ENCODE measurements at regions not wholly inside any gene's neighbourhood (a gene's known extent, or its start where the extent isn't known, plus 50 kb on each side); places are given as distances from the start of the nearest gene placed in this dataset.

DNA sequence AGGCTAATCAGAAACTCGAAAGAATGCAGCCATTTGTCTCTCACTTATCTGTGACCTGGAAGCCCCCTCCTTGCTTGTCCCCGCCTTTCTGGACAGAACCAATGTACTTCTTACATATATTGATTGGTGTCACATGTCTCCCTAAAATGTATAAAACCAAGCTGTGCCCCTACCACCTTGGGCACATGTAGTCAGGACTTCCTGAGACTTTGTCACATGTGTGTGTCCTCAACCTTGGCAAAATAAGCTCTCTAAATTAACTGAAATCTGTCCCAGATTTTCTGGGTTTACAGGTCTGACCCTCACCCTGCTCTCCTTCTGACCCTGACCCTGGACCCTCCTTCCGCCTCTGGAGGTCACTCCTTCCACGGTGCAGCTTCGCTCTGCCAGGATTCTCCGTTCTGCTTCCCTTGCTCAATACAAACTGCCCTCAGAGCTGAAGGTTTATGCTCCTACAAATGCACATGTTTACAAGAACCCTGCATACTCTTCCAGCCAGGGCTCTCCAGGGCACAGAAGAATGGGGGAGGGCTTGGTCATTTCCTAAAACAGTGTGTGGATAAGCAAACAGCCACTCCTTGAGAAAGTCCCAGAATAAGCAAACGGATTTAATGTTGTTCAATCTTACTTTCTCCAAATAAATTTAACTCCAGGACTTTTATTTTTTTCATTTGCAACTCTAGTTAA lies 160.5 kb downstream of the ACTL8 start:
- Histone ChIP-seq H3K9me2 (no peaks in the 10 kb centered on the region), H3K27ac (ENCODE audit: low read depth in 2 of 2, low read length in 1 of 2) (no peak overlapping the region), H3F3A (replicated peaks; ENCODE audit: insufficient read depth) (no peaks in the 10 kb centered on the region), H3K9ac (no peak overlapping the region), H3K79me2 (ENCODE audit: insufficient read depth) (no peaks in the 10 kb centered on the region), H3K4me2 (no peak overlapping the region), H3K4me1 (ENCODE audit: control insufficient read depth in 1 of 2, insufficient read depth in 2 of 2, low read depth in 1 of 2, low read length in 1 of 2) (no peaks in the 10 kb centered on the region; a peak in 1 of 4 replicates), H3K4me3 (ENCODE audit: low read depth in 2 of 2, low read length in 1 of 2) (no peak overlapping the region), H3K27me3 (ENCODE audit: insufficient read depth) (no peaks in the 10 kb centered on the region), H2AFZ (ENCODE audit: low read depth) (no peak overlapping the region), H3K36me3 (replicated peaks in 1 of 2; ENCODE audit: control insufficient read depth in 1 of 2, insufficient read depth in 2 of 2, low read length in 1 of 2) (no peaks in the 10 kb centered on the region), H4K20me1 (ENCODE audit: insufficient read depth) (no peaks in the 10 kb centered on the region), H3K9me3 (no peaks in the 10 kb centered on the region)
- no peak for TF ChIP-seq EZH2phosphoT487 (IDR thresholded peaks at IDR 0.05; ENCODE audit: borderline replicate concordance, low read depth)
- TF ChIP-seq FOXJ3 (CRISPR knock-in tag; IDR thresholded peaks at IDR 0.05) = no peak
- TF ChIP-seq, protein P1, sequence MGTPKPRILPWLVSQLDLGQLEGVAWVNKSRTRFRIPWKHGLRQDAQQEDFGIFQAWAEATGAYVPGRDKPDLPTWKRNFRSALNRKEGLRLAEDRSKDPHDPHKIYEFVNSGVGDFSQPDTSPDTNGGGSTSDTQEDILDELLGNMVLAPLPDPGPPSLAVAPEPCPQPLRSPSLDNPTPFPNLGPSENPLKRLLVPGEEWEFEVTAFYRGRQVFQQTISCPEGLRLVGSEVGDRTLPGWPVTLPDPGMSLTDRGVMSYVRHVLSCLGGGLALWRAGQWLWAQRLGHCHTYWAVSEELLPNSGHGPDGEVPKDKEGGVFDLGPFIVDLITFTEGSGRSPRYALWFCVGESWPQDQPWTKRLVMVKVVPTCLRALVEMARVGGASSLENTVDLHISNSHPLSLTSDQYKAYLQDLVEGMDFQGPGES (IDR thresholded peaks at IDR 0.05; ENCODE audit: low read depth, low read length) = no peak
- TF ChIP-seq, protein P2, sequence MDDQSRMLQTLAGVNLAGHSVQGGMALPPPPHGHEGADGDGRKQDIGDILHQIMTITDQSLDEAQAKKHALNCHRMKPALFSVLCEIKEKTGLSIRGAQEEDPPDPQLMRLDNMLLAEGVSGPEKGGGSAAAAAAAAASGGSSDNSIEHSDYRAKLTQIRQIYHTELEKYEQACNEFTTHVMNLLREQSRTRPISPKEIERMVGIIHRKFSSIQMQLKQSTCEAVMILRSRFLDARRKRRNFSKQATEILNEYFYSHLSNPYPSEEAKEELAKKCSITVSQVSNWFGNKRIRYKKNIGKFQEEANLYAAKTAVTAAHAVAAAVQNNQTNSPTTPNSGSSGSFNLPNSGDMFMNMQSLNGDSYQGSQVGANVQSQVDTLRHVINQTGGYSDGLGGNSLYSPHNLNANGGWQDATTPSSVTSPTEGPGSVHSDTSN (IDR thresholded peaks at IDR 0.05) = no peak
- TF ChIP-seq FOXM1 (IDR thresholded peaks at IDR 0.05; ENCODE audit: low read depth) = no peak
- no peak for TF ChIP-seq TEAD4 (IDR thresholded peaks at IDR 0.05; ENCODE audit: borderline replicate concordance, insufficient read depth)
- TF ChIP-seq NRF1 (IDR thresholded peaks at IDR 0.05; ENCODE audit: low read depth, low read length) = no peak
- no peak for TF ChIP-seq YY1 (IDR thresholded peaks at IDR 0.05; ENCODE audit: low read depth)
- no peak for TF ChIP-seq ELF1 (IDR thresholded peaks at IDR 0.05)
- no peak for TF ChIP-seq MXI1 (IDR thresholded peaks at IDR 0.05; ENCODE audit: low read depth, low read length)
- no peak for TF ChIP-seq RFX5 (IDR thresholded peaks at IDR 0.05; ENCODE audit: low read length)
- TF ChIP-seq, protein P3, sequence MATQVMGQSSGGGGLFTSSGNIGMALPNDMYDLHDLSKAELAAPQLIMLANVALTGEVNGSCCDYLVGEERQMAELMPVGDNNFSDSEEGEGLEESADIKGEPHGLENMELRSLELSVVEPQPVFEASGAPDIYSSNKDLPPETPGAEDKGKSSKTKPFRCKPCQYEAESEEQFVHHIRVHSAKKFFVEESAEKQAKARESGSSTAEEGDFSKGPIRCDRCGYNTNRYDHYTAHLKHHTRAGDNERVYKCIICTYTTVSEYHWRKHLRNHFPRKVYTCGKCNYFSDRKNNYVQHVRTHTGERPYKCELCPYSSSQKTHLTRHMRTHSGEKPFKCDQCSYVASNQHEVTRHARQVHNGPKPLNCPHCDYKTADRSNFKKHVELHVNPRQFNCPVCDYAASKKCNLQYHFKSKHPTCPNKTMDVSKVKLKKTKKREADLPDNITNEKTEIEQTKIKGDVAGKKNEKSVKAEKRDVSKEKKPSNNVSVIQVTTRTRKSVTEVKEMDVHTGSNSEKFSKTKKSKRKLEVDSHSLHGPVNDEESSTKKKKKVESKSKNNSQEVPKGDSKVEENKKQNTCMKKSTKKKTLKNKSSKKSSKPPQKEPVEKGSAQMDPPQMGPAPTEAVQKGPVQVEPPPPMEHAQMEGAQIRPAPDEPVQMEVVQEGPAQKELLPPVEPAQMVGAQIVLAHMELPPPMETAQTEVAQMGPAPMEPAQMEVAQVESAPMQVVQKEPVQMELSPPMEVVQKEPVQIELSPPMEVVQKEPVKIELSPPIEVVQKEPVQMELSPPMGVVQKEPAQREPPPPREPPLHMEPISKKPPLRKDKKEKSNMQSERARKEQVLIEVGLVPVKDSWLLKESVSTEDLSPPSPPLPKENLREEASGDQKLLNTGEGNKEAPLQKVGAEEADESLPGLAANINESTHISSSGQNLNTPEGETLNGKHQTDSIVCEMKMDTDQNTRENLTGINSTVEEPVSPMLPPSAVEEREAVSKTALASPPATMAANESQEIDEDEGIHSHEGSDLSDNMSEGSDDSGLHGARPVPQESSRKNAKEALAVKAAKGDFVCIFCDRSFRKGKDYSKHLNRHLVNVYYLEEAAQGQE (IDR thresholded peaks at IDR 0.05; ENCODE audit: low read depth, low read length) = no peak
- TF ChIP-seq NFIC (IDR thresholded peaks at IDR 0.05; ENCODE audit: borderline replicate concordance) = no peak
- TF ChIP-seq CHD2 (IDR thresholded peaks at IDR 0.05; ENCODE audit: low read length, partially characterized antibody) = no peak
- no peak for TF ChIP-seq SIN3A (IDR thresholded peaks at IDR 0.05; ENCODE audit: borderline replicate concordance, low read depth, low read length)
- POLR2A ChIA-PET = no interaction called here
- no peak for DNase-seq
- WGBS (ENCODE audit: low lambda C conversion rate) = 40% methylated on average over 7 of the region's 7 CpGs
- CTCF ChIA-PET = interaction anchor here (0.6 to 9.1 kb wide), 11 partner anchors 15 to 667 kb away, joined by 3 to 60 read pairs (median 5); no protein-coding TSS in a partner anchor
